ENCODE measurements at regions not wholly inside any gene's neighbourhood (a gene's known extent, or its start where the extent isn't known, plus 50 kb on each side); places are given as distances from the start of the nearest gene placed in this dataset.

DNA sequence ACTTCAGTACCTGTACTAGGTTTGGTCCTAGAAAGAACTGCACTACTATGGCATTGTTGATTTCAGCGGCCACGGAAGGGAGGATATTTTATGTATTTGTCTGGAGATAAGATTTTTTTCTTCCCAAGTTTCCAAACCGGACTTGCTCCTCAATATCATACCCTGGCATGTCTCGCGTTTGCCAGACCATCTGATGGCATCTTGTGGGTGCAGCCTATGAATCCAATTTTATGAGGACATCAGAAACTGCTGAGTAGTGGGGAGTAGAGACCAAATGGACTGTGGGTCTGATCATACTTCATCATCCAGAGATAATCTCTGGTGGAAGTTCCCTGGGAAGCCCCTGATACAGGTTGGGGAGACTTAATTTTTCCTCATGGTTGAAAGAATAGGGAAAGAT, 716.1 kb upstream of the WWC1 start:
- Histone ChIP-seq H3K27ac (no peak overlapping the region), H3K27me3 (peaks cover 60% of the 10 kb centered on the region), H3K36me3 (no peaks in the 10 kb centered on the region), H3K4me1 (peaks cover 10% of the 10 kb centered on the region), H3K4me3 (no peak overlapping the region), H3K9me3 (no peaks in the 10 kb centered on the region)
- ATAC-seq (no peak), DNase-seq (no peak)
- TF ChIP-seq, protein P1, sequence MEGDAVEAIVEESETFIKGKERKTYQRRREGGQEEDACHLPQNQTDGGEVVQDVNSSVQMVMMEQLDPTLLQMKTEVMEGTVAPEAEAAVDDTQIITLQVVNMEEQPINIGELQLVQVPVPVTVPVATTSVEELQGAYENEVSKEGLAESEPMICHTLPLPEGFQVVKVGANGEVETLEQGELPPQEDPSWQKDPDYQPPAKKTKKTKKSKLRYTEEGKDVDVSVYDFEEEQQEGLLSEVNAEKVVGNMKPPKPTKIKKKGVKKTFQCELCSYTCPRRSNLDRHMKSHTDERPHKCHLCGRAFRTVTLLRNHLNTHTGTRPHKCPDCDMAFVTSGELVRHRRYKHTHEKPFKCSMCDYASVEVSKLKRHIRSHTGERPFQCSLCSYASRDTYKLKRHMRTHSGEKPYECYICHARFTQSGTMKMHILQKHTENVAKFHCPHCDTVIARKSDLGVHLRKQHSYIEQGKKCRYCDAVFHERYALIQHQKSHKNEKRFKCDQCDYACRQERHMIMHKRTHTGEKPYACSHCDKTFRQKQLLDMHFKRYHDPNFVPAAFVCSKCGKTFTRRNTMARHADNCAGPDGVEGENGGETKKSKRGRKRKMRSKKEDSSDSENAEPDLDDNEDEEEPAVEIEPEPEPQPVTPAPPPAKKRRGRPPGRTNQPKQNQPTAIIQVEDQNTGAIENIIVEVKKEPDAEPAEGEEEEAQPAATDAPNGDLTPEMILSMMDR (IDR thresholded peaks at IDR 0.05), result no peak
- intact Hi-C loops (cut with DNase I), result no loop called here

DNA sequence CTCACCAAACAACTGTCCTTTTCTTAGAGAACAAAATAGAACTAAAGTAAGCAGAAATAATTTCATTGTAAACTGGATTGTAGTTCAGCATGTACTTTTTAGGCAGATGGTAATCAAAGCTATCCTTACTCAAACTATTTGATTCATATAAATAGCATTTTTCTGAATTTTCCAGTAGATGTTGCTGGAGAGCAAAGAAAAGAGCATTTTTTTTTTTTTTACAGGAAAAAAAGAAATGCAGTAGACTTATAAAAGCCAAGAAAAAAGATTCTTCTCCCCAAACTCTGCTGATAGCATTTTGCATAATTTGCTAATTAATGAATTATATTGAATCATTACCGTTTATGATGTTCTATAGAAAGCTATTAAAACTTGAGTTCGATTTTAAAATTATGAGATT, 715.3 kb upstream of the WWC1 start:
- DNase-seq, result no peak
- Histone ChIP-seq H3K9me3 (no peaks in the 10 kb centered on the region), H3K4me3 (no peak overlapping the region), H3K27me3 (peaks cover 60% of the 10 kb centered on the region), H3K4me1 (peaks cover 10% of the 10 kb centered on the region), H3K36me3 (no peaks in the 10 kb centered on the region), H3K27ac (no peak overlapping the region)
- TF ChIP-seq, protein P1 (IDR thresholded peaks at IDR 0.05), result no peak
- no peak for ATAC-seq
- intact Hi-C loops (cut with DNase I), result no loop called here

DNA sequence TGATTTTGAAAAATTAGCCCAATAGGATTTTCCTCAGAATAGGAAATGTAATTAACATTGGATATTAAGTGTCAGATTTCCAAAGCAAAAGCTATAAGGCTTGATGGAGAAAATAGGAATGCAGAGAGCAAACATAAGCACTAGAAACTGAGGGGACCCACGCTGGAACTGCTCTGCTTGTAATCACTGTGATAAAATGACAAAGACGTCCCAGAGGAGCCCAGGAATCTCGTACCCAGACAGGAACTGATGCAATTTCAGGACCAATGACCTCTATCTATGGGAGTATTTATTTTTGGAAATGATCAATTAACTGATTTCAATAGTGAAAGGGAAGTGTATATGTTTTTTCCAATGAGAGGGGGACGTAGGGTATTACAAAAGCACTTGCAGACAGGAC, 714.5 kb upstream of the WWC1 start:
- Histone ChIP-seq H3K27me3 (peaks cover 58% of the 10 kb centered on the region), H3K4me3 (no peak overlapping the region), H3K36me3 (no peaks in the 10 kb centered on the region), H3K9me3 (no peaks in the 10 kb centered on the region), H3K4me1 (peaks cover 10% of the 10 kb centered on the region), H3K27ac (no peak overlapping the region)
- ATAC-seq, result no peak
- TF ChIP-seq, protein P1 (IDR thresholded peaks at IDR 0.05), result no peak
- intact Hi-C loops (cut with DNase I), result no loop called here
- DNase-seq, result no peak

DNA sequence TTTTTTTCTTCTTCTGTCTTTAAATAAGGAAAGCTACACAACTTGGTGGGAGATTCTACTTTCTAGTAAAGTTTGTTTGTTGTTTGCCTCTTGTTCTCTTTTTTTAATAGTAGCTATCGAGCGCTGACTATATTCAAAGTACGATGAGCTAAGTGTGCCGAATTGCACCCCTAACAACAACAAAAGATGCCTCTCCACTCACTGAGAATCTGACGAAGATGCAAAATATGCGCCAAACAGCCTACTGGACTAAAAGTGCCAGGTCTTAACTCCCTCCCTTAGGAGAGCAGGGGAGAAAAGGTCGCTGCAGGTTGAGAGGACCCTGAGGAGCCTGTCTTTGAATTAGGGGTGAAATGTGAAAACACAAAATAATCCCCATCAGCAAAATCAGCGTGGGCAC, 713.8 kb upstream of the WWC1 start:
- Histone ChIP-seq H3K9me3 (no peaks in the 10 kb centered on the region), H3K4me1 (peaks cover 10% of the 10 kb centered on the region), H3K4me3 (no peak overlapping the region), H3K36me3 (no peaks in the 10 kb centered on the region), H3K27ac (no peak overlapping the region), H3K27me3 (peaks cover 52% of the 10 kb centered on the region)
- DNase-seq (no peak), ATAC-seq (no peak)
- TF ChIP-seq, protein P1 (IDR thresholded peaks at IDR 0.05), result no peak
- intact Hi-C loops (cut with DNase I), result no loop called here

DNA sequence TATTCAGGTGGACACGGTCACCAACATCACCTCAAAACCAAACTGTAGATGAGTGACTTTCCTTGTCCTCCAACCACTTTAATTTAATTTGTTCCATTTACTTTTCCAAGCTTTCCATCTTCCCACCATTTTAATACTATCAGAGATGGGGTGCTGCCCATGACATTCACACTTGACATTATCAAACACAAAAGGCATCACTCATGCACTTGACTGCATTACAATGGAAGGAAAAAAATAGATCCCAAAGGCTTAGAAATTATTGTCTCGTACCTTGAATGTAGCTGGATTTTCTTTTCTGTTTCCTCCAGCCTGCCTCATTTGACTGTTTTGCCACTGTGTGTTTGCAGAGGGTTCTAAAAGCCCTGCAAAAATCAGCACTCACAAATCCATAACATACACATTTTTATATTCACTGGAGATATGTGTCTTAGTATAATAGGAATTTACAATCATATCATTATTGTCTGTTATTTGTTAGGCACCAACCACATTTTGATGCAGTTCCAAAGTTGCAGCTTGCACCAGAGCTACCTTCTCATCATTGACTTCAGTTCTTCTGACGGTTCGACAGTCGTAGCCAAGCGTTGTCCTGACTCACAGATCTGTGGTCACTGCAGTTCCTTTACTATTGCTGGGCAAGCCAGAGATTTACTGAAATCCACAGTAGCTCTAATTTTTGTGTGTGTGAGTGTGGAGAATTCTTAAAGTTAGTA, 712.3 kb upstream of the WWC1 start:
- ATAC-seq, result no peak
- TF ChIP-seq, protein P1 (IDR thresholded peaks at IDR 0.05), result no peak
- Histone ChIP-seq H3K4me1 (no peaks in the 10 kb centered on the region), H3K4me3 (no peak overlapping the region), H3K36me3 (no peaks in the 10 kb centered on the region), H3K27me3 (peaks cover 39% of the 10 kb centered on the region), H3K27ac (no peak overlapping the region), H3K9me3 (no peaks in the 10 kb centered on the region)
- no peak for DNase-seq
- intact Hi-C loops (cut with DNase I), result no loop called here

DNA sequence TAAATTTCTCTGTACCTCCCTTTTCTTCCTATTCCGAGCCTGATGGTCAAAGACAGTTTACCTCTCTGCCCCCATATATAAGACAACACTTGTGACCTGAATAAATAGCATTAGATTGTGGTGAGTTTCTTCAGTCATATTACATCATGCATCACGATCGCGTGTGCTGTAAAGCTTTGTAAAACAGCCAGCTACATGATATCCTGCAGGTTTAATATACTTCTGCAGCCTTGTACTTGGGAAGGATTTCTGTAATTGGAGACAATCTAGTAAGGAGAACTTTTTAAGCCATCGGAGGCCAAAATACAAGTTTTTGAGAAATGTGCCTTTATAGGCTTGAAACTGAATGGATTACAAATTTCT, 711.8 kb upstream of the WWC1 start:
- Histone ChIP-seq H3K4me3 (no peak overlapping the region), H3K4me1 (no peaks in the 10 kb centered on the region), H3K36me3 (no peaks in the 10 kb centered on the region), H3K27me3 (peaks cover 34% of the 10 kb centered on the region), H3K9me3 (no peaks in the 10 kb centered on the region), H3K27ac (no peak overlapping the region)
- intact Hi-C loops (cut with DNase I), result no loop called here
- no peak for DNase-seq
- ATAC-seq, result no peak
- TF ChIP-seq, protein P1 (IDR thresholded peaks at IDR 0.05), result no peak

Data from upper lobe of right lung (tissue), 1 donor.